DMS 273 (cell line): ENCODE measurements at regions not wholly inside any gene's neighbourhood (a gene's known extent, or its start where the extent isn't known, plus 50 kb on each side); places are given as distances from the start of the nearest gene placed in this dataset.

ENCODE experiments used
- DNase-seq: peaks from one replicate; lab custom pipeline; 2025; ENCODE audit not compliant: unreplicated experiment; lab: John Stamatoyannopoulos, UW

DNA sequence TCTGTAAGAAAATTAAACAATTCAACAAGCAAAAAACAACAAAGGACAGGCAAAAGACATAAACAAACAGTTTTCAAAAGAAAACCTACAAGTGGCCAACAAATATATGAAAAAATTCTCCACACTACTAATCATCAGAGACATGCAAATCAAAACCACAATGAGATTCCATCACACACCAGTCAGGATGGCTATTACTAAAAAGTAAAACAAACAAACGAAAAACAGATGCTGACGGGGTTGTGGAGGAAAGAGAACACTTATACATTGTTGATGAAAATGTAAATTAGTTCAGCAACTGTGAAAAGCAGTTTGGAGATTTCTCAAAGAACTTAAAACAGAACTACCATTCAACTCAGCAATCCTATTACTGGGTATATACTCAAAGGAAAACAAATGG is 537.6 kb downstream of the HDGFL1 start:
- no peak for DNase-seq

DNA sequence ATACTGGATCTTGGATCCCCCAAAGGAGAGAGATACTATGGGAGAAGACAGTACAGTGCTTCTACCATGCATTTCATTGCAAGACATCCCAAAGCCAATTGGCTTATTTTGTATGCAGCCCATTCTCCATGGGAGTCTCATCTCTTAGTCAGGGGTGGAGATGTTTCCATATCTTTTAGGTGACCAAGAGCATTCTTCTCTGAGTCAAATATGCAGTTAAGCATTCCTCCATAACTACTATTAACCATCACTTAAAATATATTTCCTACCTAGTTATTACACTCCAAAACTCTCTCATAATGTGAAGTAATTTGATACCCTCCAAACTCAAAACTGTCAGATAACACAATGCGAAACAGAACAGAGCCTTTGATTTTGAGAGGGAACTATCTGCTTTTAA is 542.6 kb downstream of the HDGFL1 start:
- no peak for DNase-seq

DNA sequence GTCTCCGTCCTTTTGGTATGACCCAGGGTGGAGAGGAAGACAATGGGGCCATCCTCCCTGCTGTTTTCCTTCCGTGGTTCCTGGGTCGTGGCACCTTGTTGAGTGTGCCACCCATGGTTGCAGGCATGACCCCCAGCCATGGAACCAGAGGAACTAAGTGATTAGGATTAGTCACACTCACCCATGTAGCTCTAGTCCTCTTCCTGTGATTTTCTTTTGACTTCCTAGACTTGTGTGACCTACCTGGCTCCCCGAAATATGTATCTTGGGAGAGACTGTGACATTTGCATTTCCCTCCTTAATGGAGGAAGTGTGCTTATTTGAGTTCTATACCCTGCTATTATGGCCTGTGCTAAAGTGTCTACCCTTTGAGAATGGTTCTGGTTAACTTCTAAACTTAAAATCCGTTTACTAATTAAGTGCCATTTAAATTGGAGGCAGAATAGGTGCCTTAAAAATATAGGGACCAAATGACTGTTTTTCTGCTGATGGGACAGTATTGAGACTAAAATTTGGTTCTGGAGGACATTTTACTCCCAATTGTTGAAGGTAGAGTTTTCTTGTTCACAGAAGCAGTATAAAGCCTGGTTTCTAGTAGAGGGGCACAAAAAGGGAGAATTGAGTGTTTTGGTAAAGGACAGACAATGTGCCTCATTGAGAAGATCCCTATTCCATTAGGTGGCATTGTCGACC is 545.6 kb downstream of the HDGFL1 start:
- DNase-seq, result no peak

DNA sequence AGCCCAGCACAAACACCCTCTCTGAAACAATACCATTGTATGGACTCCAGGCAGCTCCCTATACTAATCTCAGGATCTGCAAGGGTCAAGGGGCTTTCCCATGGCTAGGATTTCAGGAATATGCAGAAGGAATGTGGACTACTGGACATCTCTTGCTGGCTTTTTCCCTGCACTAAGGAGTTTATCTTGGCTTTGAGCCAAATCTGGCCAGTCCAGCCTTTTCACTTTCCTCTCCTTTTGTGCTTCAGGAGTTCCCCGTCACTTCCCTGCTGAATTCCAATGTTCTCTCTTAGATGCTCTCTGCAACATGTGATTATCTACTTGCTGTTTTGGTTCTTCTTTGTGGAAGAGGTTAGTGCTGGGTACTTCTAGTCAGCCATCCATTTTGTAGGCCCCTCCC is 568.2 kb downstream of the HDGFL1 start:
- peak; percentile 2 for DNase-seq

DNA sequence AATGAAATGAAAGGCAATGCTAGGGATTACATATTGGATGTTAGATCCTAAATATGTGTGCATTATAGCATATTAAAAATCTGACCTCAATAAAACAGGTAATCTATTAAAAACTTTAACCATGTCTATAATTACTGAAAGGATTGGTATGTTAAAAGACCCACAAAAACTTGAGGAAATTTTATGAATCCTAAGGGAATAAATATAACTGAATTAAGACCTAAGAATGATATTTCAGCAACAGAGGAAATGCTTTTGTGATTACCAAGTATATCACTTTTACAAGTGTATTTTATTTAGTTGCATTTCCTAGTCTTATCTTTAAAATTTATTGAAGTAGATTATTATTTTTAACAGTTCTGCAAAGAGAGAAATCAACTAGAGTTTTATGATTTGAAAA is 571.5 kb downstream of the HDGFL1 start:
- no peak for DNase-seq

DNA sequence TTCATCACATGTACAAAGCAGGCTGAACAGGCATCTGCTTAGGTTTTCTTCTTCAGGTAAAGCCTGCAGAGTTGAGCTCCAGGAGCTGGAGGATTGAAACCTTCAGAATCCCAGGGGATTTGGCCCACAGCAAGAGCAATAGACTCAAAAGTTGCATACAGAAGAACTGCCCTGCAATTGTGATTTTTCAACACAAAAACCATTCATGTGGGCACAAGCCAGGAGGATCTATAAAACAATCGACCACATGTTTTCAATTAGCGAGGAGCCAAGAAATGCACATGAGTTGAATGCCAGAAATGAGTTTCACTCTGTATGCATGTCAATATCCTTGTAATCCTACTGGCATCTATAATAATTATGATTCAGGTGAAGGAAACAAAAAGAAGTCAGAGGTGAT is 576.4 kb downstream of the HDGFL1 start:
- no peak for DNase-seq

DNA sequence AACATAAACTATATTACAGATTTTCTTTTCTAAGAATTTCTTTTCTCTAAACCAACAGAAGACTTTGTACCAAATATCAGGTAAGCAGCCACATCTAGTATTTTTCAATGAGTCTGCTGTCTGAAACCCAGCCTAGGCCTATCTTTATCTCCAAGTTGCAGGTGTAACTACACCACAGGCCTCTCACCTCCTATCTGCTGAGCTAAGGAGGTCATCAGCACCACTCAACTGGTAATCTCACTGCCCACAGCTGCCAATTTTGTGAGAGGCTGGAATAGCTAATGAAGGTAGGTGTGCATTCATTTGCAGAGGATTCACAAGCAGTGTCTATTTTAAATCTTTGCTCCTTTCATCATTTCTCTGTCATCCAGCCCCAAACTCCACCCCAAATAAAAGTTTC is 584.8 kb downstream of the HDGFL1 start:
- DNase-seq, result no peak

DNA sequence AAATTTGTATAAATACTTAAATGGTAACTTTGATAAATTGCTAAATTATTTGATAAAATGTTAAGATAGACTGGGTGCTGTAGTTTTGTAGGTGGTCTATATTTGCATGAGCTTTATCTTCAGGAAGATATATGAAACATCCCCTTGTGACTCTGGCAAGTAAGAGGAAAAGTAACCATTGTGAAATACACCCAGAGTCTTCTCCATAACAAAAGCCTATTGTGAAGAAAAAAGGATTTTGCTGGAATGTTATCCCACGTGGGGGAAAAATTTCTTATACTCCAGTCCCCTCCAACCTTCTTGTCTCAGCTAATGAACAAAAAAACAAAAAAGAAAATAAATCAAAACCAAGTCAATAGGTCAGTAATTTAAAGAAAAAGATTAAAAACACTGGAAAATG is 600.7 kb downstream of the HDGFL1 start:
- no peak for DNase-seq

DNA sequence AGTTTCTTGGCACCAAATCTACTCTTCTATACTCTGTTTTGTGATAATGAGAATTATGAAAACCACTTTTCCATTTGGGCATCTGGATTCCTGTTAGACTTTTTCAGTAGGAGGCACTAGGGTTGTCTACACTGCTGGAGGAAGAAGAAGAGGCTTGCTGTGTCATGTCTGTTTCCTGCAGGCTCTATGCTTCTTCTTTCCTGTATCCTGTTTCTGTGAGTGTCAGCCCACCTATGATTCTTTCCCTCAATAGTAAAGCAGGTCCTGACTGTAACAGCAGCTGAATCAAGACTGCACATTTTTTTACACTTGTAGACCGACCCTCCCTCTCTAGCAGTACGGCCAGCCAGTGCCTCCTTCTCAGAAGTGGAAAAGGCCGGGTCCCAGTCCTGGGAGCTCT is 603.9 kb downstream of the HDGFL1 start:
- DNase-seq, result no peak

DNA sequence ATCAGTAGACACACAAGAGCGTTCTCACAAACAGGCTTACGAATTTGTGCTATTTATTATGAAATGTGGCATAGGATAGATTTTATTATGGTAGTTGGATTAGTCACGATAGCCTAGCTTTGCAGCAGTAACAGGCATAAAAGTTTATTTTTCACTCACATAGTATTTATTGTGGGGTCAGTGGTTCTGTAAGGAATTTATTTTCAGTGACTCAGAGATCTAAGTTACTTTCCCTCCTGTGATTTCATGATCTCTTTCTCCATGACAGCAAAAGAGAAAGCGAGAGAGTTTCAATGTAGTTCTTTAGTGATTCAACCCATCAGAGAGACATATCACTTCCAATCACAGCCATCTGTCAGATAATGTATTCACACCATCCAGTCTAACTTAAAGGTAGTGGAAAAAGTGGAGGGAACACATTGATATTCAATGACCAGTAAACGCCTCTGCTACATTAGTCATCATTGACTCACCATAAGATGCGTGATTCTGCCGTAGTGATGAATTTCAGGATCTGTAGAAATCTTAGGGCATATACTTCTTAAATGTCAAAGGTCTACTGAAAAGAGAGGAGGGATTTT is 605.5 kb downstream of the HDGFL1 start:
- peak; percentile 68 for DNase-seq

DNA sequence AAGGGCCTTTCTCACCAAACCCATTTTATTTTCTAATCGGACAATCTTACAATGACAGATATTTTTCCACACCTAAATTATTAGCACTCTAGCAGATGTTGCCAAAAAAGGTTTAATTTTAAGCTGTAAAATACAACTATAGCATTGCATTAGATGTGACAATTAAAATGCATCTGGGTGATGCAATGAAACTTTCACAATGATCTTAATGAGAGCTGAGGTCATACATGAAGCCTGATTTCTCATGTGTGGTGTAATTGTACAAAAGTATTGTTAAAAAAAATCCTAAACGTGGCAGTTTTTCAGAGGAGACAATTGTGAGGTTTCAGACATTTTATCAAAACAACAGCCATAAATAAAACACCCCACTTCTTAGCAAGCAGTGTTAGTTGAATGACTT is 606.0 kb downstream of the HDGFL1 start:
- DNase-seq, result peak; percentile 40

DNA sequence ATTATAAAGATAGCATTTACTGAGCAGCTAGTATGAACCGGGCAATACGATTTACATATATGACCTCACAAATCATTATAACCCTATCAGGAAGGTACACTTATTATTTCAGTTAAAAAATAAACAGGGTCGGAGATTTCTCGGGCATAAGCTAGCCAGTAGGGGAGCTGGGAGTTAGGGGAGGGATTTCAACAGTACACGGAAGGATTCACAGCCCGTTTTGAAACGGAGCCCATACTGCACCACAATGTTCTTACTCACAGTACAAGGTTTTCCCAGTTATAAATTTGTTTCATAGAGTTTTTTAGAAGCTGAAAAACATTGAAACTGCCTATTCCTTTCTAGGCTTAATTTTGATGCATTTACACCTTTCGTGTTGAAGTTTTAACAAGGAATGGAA is 607.1 kb downstream of the HDGFL1 start:
- DNase-seq, result no peak

DNA sequence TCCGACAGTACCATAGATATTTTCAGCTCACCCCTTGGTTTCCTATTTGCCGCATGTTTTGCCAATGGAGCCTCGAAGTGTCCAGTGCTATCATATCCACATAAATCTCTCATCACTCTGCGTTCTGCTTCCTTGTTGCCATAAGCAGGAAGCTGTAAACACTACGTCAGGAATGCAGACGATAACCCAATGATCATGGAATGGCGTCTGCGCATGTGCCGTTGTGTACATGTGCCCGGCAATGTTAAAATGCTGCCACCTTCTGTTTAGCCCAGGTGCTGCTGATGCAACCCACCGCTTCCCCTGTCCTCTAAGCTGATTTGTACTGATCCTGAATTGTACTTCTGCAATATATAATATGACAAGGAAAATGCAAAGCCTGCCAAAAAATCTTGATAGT is 607.5 kb downstream of the HDGFL1 start:
- peak; percentile 35 for DNase-seq

DNA sequence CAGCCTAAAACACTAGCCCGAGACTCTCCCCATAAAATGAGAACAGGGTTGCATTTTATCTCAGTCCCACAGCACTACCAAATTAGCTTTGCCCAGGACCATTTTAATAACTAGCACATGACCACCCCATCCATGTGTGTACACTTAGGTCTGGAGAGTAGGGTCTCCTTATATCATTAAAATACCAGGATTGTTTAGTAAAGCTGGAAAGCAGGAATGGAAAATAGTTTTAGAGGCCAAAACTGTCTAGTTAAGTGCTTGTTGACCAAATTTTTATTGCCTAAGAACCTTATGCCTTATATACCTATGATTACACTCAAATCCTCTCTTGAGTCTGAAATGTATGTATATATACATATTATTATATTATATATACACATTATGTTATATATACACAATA is 608.4 kb downstream of the HDGFL1 start:
- DNase-seq, result no peak

DNA sequence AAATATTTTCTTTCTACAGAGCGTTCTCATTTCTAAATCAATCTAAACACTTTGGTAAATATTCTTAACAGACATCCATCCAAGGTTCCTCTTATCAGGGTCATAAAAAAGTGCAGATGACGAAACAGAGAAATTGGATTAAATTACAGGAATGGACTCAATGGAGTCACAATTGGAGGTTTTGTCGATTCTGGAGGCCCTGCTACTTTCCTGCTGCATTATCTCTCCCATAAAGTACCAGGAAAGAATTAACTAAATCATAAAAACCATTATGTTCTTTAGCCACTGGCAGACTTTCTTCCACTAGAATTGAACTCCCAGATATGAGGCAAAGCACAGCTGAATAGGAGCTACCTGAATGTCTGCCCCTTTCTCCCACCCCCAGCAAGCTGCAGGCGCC is 610.6 kb downstream of the HDGFL1 start:
- DNase-seq, result no peak

DNA sequence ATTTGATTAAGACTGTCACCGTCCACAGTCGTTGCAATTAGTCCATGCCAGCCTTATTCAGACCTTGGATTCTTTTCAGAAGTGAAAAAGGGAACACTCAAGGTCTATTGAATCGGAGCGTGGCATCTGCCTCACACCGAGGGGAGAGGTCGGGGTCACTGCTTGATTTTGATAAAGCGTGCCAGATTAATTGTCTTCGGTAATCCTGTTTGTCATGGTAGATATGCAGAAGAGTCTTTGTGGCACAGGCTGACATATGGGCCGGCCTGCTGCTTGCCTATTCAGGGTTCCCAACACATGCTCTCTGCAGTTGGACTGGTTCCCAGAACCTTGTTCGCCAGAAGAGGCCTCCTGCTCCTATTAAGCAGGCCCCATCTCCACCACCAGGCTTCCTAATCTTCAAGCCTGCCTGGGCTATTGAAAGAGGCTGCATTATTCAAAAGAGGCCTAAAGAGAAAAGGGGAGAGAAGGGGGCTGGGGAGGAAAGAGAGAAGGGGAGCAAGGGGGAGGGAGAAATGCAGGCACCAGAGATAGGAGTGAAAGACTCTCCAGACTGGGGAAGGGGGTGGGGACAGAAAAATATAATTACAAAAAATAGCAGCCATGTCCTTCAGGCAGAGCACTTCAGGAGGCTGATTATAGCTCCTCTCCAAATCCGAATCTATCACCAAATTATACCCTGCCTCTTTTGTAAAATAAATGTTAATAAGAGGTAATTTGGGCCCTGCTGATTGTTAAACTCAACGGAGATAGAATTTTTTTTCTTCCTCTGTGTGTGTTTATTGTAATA is 611.3 kb downstream of the HDGFL1 start:
- DNase-seq, result peak; percentile 99

DNA sequence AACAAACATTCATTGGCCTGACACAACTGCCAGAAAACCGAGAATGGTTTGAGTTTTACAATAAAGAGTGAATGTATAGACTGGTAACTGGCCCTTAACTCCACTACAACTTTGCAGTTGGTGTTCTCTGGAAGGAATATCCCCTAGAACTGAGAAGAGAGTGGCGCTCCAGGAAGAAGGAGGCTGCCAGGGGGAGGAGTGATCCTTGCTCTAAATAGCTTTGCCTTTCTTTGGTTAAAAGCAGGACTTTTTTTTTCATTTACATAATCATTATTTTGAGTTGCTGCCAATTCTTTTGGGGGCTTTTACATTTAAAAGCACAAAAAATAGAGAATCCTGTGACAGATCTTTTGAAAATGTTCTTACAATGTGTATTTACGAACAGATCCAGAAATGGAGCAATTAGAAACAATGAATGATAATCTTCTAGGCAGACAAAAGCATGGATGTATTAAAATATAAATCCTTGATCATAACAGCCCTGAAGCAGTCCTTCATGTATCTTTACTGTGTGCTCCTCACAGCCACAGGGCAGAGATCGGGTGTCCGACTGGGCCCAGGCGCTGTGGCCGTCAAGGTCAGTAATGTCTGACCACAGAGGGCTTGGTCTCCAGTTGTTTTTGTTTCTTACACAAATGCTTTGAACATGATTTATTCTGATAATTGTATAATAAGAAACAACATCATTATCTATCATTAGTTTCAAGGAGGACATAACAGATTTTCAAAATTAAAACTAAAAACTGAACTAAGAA is 612.2 kb downstream of the HDGFL1 start:
- peak; percentile 49 for DNase-seq

DNA sequence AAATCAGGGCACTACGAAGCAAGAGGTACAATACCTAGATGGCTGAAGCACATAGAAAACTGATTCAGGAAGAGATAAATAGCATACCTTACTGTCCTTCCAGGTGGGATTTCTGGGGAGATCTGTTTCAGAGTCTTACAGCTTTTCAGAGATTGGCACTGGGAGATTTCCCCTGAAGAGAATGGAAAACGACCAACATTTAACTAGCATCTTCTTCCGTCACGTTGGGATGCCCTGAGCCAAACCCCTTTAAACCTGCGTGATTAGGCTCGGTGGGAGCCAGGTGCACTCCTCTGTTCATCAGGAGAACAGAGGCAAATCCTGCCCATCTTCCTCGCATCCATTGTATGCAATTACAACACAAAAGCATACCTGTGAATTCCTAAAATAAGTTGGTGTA is 614.5 kb downstream of the HDGFL1 start:
- no peak for DNase-seq

DNA sequence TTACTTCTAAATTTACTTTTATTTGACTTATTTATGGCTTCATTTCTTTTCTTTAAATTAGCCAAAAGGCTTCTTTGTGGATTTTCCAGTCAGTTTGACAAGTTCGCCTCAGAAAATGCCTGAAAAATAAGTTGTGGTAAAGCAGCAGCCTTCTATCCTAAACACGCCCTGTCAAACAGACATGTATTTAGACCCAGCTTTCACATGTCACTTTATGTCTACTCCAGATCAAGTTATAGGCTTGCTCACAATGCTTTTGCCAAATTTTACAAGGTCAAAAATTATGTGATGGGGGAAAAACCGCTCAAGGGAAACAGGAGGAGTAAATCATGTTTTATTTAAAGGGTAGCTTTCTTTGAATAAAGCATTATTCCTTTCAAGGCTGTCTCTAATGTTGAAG is 615.0 kb downstream of the HDGFL1 start:
- no peak for DNase-seq

DNA sequence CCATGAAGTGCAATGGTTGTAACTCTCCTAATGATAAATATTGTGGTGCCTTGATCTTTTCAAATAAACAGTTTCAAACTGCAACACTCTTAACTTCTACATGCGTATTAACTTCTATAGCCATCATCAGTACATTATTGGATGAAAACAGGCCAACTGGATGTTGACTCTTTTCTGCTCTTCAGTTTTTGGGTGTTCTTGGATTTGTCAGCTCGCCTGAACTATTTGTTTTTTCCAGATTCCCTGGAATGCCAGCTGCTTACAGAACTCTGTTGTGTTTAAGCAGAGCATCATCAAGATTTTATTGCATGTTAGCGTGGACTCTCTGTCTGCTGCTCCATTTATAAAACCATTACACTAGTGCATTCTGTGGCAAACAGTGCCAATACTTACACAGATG is 626.1 kb downstream of the HDGFL1 start:
- no peak for DNase-seq

DNA sequence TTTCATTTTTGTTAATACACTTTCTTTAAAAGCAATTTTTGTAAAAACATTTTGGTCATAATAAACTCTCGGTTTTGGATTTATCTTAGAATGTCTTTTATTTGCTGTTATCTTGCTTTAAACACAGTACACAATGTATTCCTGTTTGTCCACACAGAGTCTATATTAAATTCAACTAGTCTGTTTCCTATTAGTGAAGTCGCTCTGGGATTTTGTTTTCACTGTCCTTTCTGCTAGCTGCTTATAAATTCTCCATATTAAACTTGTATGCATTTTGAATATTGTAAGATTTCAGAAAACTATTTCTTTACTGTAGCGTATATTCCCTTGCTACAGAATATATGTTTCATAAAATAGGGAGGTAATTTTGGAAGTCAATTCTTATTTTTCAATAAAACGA is 630.2 kb downstream of the HDGFL1 start:
- DNase-seq, result no peak

DNA sequence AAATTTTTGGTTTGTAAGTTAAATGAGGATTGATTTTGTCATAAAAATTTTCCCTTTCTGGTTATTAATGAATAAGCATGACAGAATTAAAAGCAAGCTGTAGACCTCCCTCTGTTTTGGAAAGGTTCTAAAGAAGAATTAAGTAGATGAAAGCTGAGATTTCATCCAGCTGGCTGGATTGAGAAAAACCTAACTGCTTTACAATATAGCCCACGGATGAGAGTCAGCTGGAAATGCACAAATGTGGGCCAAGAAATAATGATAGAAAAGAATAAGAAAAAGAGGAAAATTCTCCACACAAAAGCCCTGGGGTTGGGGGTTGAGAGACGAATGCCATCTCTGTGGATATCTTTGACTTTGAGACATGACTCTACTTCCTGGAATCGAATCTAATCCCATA is 631.6 kb downstream of the HDGFL1 start:
- DNase-seq, result no peak
